ENCODE measurements at regions not wholly inside any gene's neighbourhood (a gene's known extent, or its start where the extent isn't known, plus 50 kb on each side); places are given as distances from the start of the nearest gene placed in this dataset.

DNA sequence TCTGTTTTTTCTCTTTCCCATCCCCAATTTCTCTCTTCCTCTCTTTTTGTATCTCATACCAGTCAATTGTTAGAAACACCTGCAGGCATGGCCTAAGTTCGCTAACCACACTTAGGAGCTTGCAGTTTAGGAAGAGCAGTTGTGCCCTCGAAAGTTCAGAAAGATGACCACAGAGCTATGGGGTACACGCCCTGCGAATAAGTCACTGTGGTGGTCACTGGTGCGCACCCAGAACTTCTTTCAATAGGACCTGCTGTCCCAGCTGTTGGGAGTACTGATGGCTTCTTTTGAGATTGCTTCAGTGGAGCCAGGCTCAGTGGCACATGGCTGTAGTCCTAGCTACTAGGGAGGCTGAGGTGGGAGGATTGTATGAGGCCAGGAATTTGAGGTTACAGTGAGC, 362.8 kb upstream of the TMTC1 start:
- no peak overlapping the region for H3K27ac Mint-ChIP-seq
- no peaks in the 10 kb centered on the region for H3K36me3 Mint-ChIP-seq (ENCODE audit: low read depth)
- no peaks in the 10 kb centered on the region for H3K9me3 Mint-ChIP-seq
- no peak overlapping the region for H3K4me3 Mint-ChIP-seq
- peaks cover 11% of the 10 kb centered on the region for H3K27me3 Mint-ChIP-seq (ENCODE audit: low read depth, poor library complexity)
- no peak for TF ChIP-seq CTCF (IDR thresholded peaks at IDR 0.05)
- no peaks in the 10 kb centered on the region for H3K4me1 Mint-ChIP-seq
- no peak for DNase-seq

GRCh38 chr12:30145684-30146032, 361.9 kb upstream of the TMTC1 start:
- no peak overlapping the region for H3K4me3 Mint-ChIP-seq
- H3K27me3 Mint-ChIP-seq (ENCODE audit: low read depth, poor library complexity), result peaks cover 11% of the 10 kb centered on the region
- H3K9me3 Mint-ChIP-seq, result no peaks in the 10 kb centered on the region
- H3K36me3 Mint-ChIP-seq (ENCODE audit: low read depth), result no peaks in the 10 kb centered on the region
- H3K4me1 Mint-ChIP-seq, result no peaks in the 10 kb centered on the region
- TF ChIP-seq CTCF (IDR thresholded peaks at IDR 0.05), result no peak
- no peak for DNase-seq
- H3K27ac Mint-ChIP-seq, result no peak overlapping the region

DNA sequence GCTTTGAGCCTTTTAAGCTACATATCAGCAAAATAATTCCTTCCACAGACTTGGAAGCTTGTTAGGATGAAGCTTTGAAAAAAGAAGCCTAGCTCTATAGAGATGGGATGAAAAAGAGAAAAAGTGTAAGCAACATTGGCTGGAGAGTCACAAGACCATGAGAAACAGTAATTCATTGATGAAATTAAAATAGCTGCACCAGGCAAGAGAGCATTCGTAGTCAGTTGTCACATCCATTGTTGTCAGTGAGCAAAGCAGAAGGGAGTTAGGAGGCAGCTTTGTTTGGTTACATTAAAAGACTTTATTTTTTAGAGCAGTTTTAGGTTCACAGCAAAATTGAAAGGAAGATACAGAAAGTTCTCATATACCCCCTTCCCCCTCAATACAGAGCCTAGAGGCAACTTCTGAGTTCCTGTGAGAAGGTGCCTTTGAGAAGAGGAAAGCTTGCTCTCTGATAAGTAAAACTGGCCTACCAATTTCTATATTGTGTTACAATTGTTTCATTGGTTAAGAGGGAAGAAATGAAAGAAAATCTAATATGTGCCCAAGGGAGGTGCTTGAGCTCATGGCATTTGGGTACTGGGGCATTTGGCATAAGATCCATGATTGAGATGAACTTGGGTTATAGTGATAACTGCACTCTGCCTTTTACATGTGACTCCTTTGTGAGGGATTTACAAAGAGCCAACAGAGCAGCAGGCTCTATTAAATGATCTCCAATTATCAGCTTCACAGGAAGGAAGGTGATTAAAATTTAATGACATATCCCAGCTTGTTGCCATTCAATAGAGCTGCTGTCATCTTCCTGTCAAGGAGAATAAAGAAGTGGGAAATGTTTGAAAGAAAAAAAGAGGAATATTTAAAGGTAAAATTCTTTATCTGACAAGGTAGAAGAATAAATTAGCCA, 361.3 kb upstream of the TMTC1 start:
- Mint-ChIP-seq H3K9me3 (peaks cover 2% of the 10 kb centered on the region), H3K4me3 (no peak overlapping the region), H3K27me3 (ENCODE audit: low read depth, poor library complexity) (peaks cover 8% of the 10 kb centered on the region), H3K27ac (no peak overlapping the region), H3K4me1 (no peaks in the 10 kb centered on the region), H3K36me3 (ENCODE audit: low read depth) (no peaks in the 10 kb centered on the region)
- TF ChIP-seq CTCF (IDR thresholded peaks at IDR 0.05), result no peak
- DNase-seq, result no peak

- TF ChIP-seq CTCF (IDR thresholded peaks at IDR 0.05), result no peak
- no peak overlapping the region for H3K27ac Mint-ChIP-seq
- peaks cover 3% of the 10 kb centered on the region for H3K9me3 Mint-ChIP-seq
- no peaks in the 10 kb centered on the region for H3K36me3 Mint-ChIP-seq (ENCODE audit: low read depth)
- no peaks in the 10 kb centered on the region for H3K4me1 Mint-ChIP-seq
- no peak for DNase-seq
- H3K27me3 Mint-ChIP-seq (ENCODE audit: low read depth, poor library complexity), result peaks cover 6% of the 10 kb centered on the region
- H3K4me3 Mint-ChIP-seq, result no peak overlapping the region
These were observed 358.6 kb upstream of the TMTC1 start for GRCh38 chr12:30142301-30142700.

DNA sequence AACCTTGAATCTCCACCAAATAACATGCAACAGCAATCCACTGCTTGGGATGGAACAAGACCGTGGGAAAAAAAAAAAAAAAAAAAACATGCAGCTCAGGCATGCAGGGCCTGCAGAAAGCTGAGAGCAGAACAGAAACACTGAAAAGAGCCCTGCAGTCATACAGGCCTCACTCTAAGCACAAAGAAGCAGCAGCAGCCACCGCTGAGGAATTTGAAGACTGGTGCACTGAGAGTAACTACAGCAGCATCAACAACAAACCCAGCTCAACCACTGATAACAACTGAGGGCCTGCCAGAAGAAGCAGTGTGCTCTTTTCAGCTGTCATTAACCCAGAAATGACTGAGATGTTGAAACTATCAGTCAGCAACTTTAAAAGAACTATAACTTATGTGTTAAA, 354.7 kb upstream of the TMTC1 start:
- no peak for TF ChIP-seq CTCF (IDR thresholded peaks at IDR 0.05)
- H3K27ac Mint-ChIP-seq, result no peak overlapping the region
- no peak for DNase-seq

DNA sequence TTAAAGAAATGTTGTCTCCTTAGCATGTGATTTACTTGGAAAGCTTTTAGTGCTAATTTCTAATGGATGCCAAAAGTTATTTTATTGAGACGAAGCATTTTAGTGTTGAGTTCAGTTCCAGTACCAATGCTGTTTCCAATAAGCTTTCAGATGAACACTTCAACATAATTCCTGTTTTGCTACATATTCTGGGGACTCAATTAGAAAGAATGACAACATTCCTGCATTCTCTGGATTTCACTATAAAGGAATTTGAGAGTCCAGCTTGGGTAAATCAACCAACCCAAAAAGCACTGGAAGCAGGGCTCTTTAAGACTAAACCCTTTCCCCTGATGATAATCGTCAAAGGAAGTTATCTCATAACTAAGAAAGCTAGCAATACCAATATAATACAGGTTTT, 353.0 kb upstream of the TMTC1 start:
- H3K9me3 Mint-ChIP-seq, result peaks cover 3% of the 10 kb centered on the region
- H3K27me3 Mint-ChIP-seq (ENCODE audit: low read depth, poor library complexity), result peaks cover 3% of the 10 kb centered on the region
- H3K4me3 Mint-ChIP-seq, result no peak overlapping the region
- H3K4me1 Mint-ChIP-seq, result no peaks in the 10 kb centered on the region
- DNase-seq, result no peak
- no peak overlapping the region for H3K27ac Mint-ChIP-seq
- TF ChIP-seq CTCF (IDR thresholded peaks at IDR 0.05), result no peak
- no peaks in the 10 kb centered on the region for H3K36me3 Mint-ChIP-seq (ENCODE audit: low read depth)

More for the DNA sequence above, 354.7 kb upstream of the TMTC1 start:
- no peaks in the 10 kb centered on the region for H3K4me1 Mint-ChIP-seq
- H3K4me3 Mint-ChIP-seq, result no peak overlapping the region
- peaks cover 3% of the 10 kb centered on the region for H3K9me3 Mint-ChIP-seq
- H3K27me3 Mint-ChIP-seq (ENCODE audit: low read depth, poor library complexity), result peaks cover 3% of the 10 kb centered on the region
- no peaks in the 10 kb centered on the region for H3K36me3 Mint-ChIP-seq (ENCODE audit: low read depth)

Measured in nephron progenitor cell (in vitro differentiated cells).